ENCODE measurements at regions not wholly inside any gene's neighbourhood (a gene's known extent, or its start where the extent isn't known, plus 50 kb on each side); places are given as distances from the start of the nearest gene placed in this dataset.
"Not testable (repeated sequence)": the region's sequence is repeated elsewhere in the genome, so short reads cannot be mapped to it uniquely, and the experiment has no call there.

- no peak for ATAC-seq
- TF ChIP-seq OSR1 (CRISPR knock-in tag; IDR thresholded peaks at IDR 0.05), result no peak
- TF ChIP-seq TSHZ2 (CRISPR knock-in tag; IDR thresholded peaks at IDR 0.05), result no peak
- no peak for TF ChIP-seq ZNF70 (CRISPR knock-in tag; IDR thresholded peaks at IDR 0.05)
- TF ChIP-seq GLIS3 (CRISPR knock-in tag; IDR thresholded peaks at IDR 0.05), result no peak
- TF ChIP-seq POU6F1 (CRISPR knock-in tag; IDR thresholded peaks at IDR 0.05; ENCODE audit: borderline replicate concordance, low read depth), result no peak
- TF ChIP-seq CREB5 (CRISPR knock-in tag; IDR thresholded peaks at IDR 0.05; ENCODE audit: low read depth), result no peak
- no peak for TF ChIP-seq ARNTL (CRISPR knock-in tag; IDR thresholded peaks at IDR 0.05; ENCODE audit: borderline replicate concordance, low read depth)
- no peak for TF ChIP-seq ESRRG (CRISPR knock-in tag; IDR thresholded peaks at IDR 0.05)
- TF ChIP-seq ZFP30 (CRISPR knock-in tag; IDR thresholded peaks at IDR 0.05), result no peak
- no peak for TF ChIP-seq ZNF565 (CRISPR knock-in tag; conservative IDR thresholded peaks at IDR 0.05; ENCODE audit: low read depth)
- no peak for TF ChIP-seq ZFP3 (CRISPR knock-in tag; IDR thresholded peaks at IDR 0.05)
- no peak for TF ChIP-seq ZNF8 (CRISPR knock-in tag; IDR thresholded peaks at IDR 0.05)
- TF ChIP-seq ISL1 (CRISPR knock-in tag; IDR thresholded peaks at IDR 0.05), result no peak
- no peak for TF ChIP-seq PPARA (CRISPR knock-in tag; IDR thresholded peaks at IDR 0.05; ENCODE audit: borderline replicate concordance)
- TF ChIP-seq, protein P1, sequence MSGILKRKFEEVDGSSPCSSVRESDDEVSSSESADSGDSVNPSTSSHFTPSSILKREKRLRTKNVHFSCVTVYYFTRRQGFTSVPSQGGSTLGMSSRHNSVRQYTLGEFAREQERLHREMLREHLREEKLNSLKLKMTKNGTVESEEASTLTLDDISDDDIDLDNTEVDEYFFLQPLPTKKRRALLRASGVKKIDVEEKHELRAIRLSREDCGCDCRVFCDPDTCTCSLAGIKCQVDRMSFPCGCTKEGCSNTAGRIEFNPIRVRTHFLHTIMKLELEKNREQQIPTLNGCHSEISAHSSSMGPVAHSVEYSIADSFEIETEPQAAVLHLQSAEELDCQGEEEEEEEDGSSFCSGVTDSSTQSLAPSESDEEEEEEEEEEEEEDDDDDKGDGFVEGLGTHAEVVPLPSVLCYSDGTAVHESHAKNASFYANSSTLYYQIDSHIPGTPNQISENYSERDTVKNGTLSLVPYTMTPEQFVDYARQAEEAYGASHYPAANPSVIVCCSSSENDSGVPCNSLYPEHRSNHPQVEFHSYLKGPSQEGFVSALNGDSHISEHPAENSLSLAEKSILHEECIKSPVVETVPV (CRISPR knock-in tag; IDR thresholded peaks at IDR 0.05), result no peak
- no peak for TF ChIP-seq BACH2 (CRISPR knock-in tag; IDR thresholded peaks at IDR 0.05; ENCODE audit: borderline replicate concordance)
- no peak for TF ChIP-seq PATZ1 (CRISPR knock-in tag; IDR thresholded peaks at IDR 0.05; ENCODE audit: borderline replicate concordance)
- TF ChIP-seq CSDC2 (CRISPR knock-in tag; IDR thresholded peaks at IDR 0.05), result no peak
- TF ChIP-seq ZC3H10 (CRISPR knock-in tag; IDR thresholded peaks at IDR 0.05), result no peak
These were observed 870.0 kb upstream of the INTU start for GRCh38 chr4:126762663-126763247.

- no peak for ATAC-seq
- no peak for TF ChIP-seq GLIS3 (CRISPR knock-in tag; IDR thresholded peaks at IDR 0.05)
- no peak for TF ChIP-seq CSDC2 (CRISPR knock-in tag; IDR thresholded peaks at IDR 0.05)
- TF ChIP-seq ZFP30 (CRISPR knock-in tag; IDR thresholded peaks at IDR 0.05), result no peak
These were observed 866.5 kb upstream of the INTU start for GRCh38 chr4:126766241-126766640.

GRCh38 chr4:126768338-126768737 lies 864.4 kb upstream of the INTU start:
- TF ChIP-seq ESRRG (CRISPR knock-in tag; IDR thresholded peaks at IDR 0.05) (no peak), ZNF565 (CRISPR knock-in tag; conservative IDR thresholded peaks at IDR 0.05; ENCODE audit: low read depth) (no peak), RARB (CRISPR knock-in tag; IDR thresholded peaks at IDR 0.05) (no peak), ZNF70 (CRISPR knock-in tag; IDR thresholded peaks at IDR 0.05) (no peak), CSDC2 (CRISPR knock-in tag; IDR thresholded peaks at IDR 0.05) (no peak), TSHZ2 (CRISPR knock-in tag; IDR thresholded peaks at IDR 0.05) (no peak), ZFP3 (CRISPR knock-in tag; IDR thresholded peaks at IDR 0.05) (no peak)
- TF ChIP-seq, protein P1 (CRISPR knock-in tag; IDR thresholded peaks at IDR 0.05), result no peak
- ATAC-seq, result no peak

DNA sequence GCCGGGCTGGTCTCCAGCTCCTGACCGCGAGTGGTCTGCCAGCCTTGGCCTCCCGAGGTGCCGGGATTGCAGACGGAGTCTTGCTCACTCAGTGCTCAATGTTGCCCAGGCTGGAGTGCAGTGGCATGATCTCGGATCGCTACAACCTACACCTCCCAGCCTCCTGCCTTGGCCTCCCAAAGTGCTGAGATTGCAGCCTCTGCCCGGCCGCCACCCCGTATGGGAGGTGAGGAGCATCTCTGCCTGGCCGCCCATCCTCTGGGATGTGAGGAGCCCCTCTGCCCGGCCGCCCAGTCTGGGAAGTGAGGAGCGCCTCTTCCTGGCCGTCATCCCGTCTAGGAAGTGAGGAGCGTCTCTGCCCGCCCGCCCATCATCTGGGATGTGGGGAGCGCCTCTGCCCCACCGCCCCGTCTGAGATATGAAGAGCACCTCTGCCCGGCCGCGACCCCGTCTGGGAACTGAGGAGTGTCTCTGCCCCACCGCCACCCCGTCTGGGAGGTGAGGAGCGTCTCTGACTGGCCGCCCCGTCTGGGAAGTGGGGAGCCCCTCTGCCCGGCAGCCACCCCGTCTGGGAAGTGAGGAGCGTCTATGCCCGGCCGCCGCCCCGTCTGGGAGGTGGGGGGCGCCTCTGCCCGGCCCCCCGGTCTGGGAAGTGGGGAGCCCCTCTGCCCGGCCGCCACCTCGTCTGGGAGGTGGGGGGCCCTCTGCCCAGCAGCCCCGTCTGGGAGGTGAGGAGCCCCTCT lies 861.8 kb upstream of the INTU start:
- not testable (repeated sequence) for ATAC-seq

GRCh38 chr4:126771618-126772017 lies 861.1 kb upstream of the INTU start:
- ATAC-seq, result not testable (repeated sequence)
